ENCODE measurements at regions not wholly inside any gene's neighbourhood (a gene's known extent, or its start where the extent isn't known, plus 50 kb on each side); places are given as distances from the start of the nearest gene placed in this dataset.

DNA sequence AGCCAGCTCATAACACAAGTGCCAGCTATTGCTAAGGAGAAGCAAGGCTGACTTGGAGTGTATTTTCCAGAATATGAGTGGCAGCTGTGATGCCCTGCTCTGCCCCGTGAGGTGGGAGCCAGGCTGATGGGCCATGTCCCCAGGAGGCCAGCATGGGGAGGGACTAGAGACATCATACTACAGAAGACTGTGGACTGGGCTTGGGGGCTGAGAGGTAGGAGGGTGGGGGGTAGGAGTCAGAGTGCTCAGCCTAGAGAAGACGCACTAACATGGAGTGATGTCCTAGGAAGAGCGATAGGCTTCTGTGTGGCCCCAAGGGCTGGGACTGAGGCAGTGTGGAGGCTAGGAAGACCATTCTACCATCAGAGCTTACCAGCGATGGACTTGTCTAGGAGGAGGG is 143.7 kb downstream of the WSCD1 start:
- TF ChIP-seq, protein P1, sequence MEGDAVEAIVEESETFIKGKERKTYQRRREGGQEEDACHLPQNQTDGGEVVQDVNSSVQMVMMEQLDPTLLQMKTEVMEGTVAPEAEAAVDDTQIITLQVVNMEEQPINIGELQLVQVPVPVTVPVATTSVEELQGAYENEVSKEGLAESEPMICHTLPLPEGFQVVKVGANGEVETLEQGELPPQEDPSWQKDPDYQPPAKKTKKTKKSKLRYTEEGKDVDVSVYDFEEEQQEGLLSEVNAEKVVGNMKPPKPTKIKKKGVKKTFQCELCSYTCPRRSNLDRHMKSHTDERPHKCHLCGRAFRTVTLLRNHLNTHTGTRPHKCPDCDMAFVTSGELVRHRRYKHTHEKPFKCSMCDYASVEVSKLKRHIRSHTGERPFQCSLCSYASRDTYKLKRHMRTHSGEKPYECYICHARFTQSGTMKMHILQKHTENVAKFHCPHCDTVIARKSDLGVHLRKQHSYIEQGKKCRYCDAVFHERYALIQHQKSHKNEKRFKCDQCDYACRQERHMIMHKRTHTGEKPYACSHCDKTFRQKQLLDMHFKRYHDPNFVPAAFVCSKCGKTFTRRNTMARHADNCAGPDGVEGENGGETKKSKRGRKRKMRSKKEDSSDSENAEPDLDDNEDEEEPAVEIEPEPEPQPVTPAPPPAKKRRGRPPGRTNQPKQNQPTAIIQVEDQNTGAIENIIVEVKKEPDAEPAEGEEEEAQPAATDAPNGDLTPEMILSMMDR (conservative IDR thresholded peaks at IDR 0.05) = no peak
- no peak for TF ChIP-seq ZFX (IDR thresholded peaks at IDR 0.05)

Data from C4-2B (cell line).